Colonic mucosa (tissue), 4 donors: ENCODE measurements at regions not wholly inside any gene's neighbourhood (a gene's known extent, or its start where the extent isn't known, plus 50 kb on each side); places are given as distances from the start of the nearest gene placed in this dataset.

Experiments used
- DNase-seq: peaks from one replicate; pipeline ENCODE4 v3.0.0-alpha.2; 2020
- H3K27ac ChIP-seq: fragments of 200-600 bp; one replicate; pipeline ENCODE4 v1.8.0; 2021
- H3K27me3 ChIP-seq: fragments of 200-600 bp; one replicate; pipeline ENCODE4 v1.8.0; 2021
- H3K36me3 ChIP-seq: fragments of 200-600 bp; one replicate; pipeline ENCODE4 v1.8.0; 2021
- H3K4me1 ChIP-seq: fragments of 200-600 bp; one replicate; pipeline ENCODE4 v1.8.0; 2021; ENCODE audit warnings: mild to moderate bottlenecking
- H3K4me3 ChIP-seq: fragments of 200-600 bp; one replicate; pipeline ENCODE4 v1.8.0; 2021
- H3K9ac ChIP-seq, 2 donors: one replicate each; pipeline ENCODE4 v1.7.0; 2013; ENCODE audit warnings: control low read depth in 2 of 2, low read depth in 2 of 2, low read length in 2 of 2
- H3K9me3 ChIP-seq: fragments of 200-600 bp; one replicate; pipeline ENCODE4 v1.8.0; 2021
- intact Hi-C: fragments of 100-400 bp; cut with DNase I; formaldehyde crosslinking; loops from one replicate; pipeline ENCODE4 v1.14.1; 2022
- TF ChIP-seq, protein P1 (sequence below): fragments of 200-600 bp; IDR thresholded peaks from one replicate; pipeline ENCODE4 v1.8.0; 2022; ENCODE audit warnings: antibody characterized with exemption, mild to moderate bottlenecking
- donor health status: healthy.
- donor health status: DM: no; HTN: no; CAD: no.
- donor health status: DM: no; HTN: no; CAD: no.

DNA sequence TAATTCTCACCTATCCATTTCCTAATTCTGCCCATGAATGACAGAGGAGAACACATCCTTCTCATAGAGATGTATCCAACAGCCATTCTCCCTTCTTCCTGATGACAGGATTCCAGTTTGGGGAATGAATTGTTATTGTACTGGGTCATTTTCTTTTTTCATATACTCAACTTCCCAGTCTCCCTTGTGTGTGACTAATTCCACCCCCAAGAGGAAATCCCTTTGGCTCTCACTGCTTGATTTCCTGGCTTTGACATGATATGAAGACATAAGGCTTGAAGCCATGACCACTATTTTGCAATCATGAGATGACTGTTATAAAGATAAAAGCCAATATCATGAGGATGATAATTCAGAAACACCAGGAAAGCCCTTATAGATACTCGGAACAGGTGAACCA lies 384.7 kb upstream of the ACVR2A start:
- intact Hi-C loops: no loop called here
- H3K36me3 ChIP-seq: no peaks in the 10 kb centered on the region
- no peaks in the 10 kb centered on the region for H3K9me3 ChIP-seq
- no peak for DNase-seq
- no peak overlapping the region for H3K27ac ChIP-seq
- no peaks in the 10 kb centered on the region for H3K27me3 ChIP-seq
- no peak overlapping the region for H3K4me3 ChIP-seq
- TF ChIP-seq, protein P1, sequence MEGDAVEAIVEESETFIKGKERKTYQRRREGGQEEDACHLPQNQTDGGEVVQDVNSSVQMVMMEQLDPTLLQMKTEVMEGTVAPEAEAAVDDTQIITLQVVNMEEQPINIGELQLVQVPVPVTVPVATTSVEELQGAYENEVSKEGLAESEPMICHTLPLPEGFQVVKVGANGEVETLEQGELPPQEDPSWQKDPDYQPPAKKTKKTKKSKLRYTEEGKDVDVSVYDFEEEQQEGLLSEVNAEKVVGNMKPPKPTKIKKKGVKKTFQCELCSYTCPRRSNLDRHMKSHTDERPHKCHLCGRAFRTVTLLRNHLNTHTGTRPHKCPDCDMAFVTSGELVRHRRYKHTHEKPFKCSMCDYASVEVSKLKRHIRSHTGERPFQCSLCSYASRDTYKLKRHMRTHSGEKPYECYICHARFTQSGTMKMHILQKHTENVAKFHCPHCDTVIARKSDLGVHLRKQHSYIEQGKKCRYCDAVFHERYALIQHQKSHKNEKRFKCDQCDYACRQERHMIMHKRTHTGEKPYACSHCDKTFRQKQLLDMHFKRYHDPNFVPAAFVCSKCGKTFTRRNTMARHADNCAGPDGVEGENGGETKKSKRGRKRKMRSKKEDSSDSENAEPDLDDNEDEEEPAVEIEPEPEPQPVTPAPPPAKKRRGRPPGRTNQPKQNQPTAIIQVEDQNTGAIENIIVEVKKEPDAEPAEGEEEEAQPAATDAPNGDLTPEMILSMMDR: no peak
- H3K9ac ChIP-seq: no peak overlapping the region
- no peaks in the 10 kb centered on the region for H3K4me1 ChIP-seq

DNA sequence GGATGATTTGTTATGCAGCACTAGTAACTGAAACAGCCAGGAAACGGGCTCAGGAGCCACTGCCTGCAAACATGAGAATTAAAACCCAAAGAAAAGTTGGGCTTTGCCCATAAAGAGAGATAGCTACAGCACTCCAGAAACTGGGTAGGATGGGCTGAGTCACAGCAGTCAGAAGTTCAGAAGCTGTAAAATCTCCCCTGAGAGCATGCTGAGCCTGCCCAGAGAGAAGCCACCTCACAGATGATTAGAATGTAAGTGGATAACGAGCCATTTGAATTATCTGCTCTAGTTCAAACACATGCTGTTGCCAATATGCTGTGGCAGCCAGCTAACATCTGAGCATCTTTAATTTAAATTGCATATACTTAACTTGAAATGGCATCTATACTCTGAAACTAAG lies 388.1 kb upstream of the ACVR2A start:
- Histone ChIP-seq H3K9me3 (no peaks in the 10 kb centered on the region), H3K4me1 (no peaks in the 10 kb centered on the region), H3K27me3 (no peaks in the 10 kb centered on the region), H3K27ac (no peak overlapping the region), H3K9ac (no peak overlapping the region), H3K36me3 (no peaks in the 10 kb centered on the region), H3K4me3 (no peak overlapping the region)
- DNase-seq: no peak
- TF ChIP-seq, protein P1: no peak
- intact Hi-C loops: no loop called here

DNA sequence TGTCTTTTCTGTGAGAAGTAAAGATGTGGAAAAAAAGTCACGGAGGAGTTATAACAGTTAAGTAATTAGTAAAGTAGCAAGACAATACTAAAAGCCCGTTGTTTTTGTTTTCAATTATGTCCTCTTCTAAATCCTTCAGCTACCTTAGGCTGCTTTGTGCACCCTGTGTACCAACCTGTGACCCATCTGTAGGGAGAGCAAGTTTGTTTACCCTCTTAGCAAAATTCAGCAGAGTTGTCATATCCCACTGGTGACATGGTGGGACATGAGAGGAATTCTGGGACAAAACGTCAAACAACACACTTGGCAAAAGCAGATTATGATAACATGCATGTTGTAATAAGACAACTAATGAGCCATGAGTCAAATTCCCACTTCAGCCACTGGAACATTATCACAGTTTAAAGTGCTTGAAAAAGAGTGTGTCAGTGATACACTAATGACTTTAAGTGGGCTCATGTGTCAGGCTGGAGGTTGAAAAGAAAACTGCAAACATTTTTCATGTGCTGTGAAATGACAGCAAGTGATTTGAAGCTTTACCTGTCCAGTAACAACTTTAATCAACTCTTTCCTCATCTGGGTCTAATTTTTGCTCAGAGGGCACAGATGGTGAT lies 392.8 kb upstream of the ACVR2A start:
- Histone ChIP-seq H3K36me3 (no peaks in the 10 kb centered on the region), H3K27ac (no peak overlapping the region), H3K4me3 (no peak overlapping the region), H3K9ac (no peak overlapping the region), H3K9me3 (no peaks in the 10 kb centered on the region), H3K4me1 (no peaks in the 10 kb centered on the region), H3K27me3 (no peaks in the 10 kb centered on the region)
- DNase-seq: no peak
- intact Hi-C loops: no loop called here
- TF ChIP-seq, protein P1: no peak

DNA sequence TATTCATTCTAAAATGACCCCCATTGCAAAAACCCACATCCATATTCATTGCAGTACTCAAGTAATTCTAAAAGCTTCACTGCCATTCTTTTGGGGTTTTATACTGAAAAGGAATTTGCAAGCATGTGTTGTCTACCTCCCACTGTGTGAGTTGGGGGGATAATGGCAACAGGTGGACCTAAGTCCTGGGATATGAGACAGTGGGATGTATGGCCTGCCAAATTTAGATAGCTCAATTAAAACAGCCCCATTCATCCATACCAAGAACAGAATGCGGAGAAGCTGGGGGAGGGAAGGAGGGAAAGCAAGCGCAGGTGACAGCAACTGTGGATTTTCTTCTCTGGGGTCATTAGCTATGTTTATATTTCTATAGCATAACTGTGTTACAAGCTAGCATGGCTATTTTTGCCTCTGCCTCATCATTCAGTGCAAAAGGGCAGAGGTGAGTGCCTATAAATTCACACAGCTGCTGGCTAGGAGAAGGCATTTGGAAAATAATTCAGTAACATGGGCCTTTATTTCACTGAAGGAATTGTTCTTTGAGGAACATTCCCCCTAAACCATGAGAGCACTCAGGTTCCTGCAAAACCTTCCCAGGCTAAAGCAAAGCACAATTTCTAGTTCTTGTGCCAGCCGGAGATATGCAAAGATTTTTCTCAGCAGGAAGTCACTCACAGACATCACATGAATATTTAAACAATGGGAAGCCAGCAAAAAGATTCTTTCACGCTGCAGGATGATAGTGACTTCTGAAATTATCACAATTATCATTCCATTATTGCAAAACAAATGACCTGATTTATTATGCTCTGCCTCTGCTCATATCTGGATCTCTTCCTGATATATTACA lies 393.9 kb upstream of the ACVR2A start:
- Histone ChIP-seq H3K9me3 (no peaks in the 10 kb centered on the region), H3K27me3 (no peaks in the 10 kb centered on the region), H3K36me3 (no peaks in the 10 kb centered on the region), H3K9ac (no peak overlapping the region), H3K27ac (no peak overlapping the region), H3K4me3 (no peak overlapping the region), H3K4me1 (no peaks in the 10 kb centered on the region)
- no peak for DNase-seq
- intact Hi-C loops: no loop called here
- TF ChIP-seq, protein P1: no peak

DNA sequence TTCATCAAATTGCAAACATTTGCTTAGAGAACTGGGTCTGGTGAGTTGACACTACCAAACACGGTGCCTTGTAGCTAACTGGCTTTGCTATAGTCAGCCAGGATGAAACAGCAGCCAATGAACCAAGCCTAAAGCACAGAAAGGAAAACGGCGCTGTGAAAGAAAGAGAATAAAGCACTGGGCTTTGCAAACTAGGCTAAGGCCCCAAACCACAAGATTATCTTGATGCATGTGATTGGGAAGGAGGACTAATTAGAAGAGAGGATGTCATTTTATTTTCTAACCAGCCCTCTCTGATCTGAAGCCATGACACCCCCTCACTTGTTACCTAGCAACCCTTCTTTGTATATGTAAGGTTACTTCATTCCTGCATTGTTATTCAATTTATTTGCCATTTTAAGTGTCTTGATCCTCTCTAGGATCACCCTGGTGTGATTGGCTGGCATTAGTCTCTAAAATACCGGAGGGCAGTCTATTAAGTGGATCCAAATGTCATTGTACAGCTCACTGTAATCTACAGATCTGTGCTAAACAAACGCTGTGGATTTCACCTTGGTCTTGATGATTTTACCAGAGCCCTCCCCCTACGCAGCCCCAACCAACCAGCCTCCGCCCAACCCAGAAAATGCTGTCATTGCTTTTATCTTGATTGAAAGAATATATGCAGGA lies 395.4 kb upstream of the ACVR2A start:
- Histone ChIP-seq H3K9me3 (no peaks in the 10 kb centered on the region), H3K36me3 (no peaks in the 10 kb centered on the region), H3K9ac (no peak overlapping the region), H3K27me3 (no peaks in the 10 kb centered on the region), H3K27ac (no peak overlapping the region), H3K4me3 (no peak overlapping the region), H3K4me1 (no peaks in the 10 kb centered on the region)
- TF ChIP-seq, protein P1: no peak
- no peak for DNase-seq
- intact Hi-C loops: no loop called here
